HCT116 (cell line): ENCODE measurements at regions not wholly inside any gene's neighbourhood (a gene's known extent, or its start where the extent isn't known, plus 50 kb on each side); places are given as distances from the start of the nearest gene placed in this dataset.

ENCODE experiments used
- ATF3 ChIP-seq: IDR thresholded peaks from 2 replicates; pipeline ENCODE4 v1.6.1; 2012
- CTCF ChIP-seq, 3 experiments: fragments of 200-600 bp in 1 of 3; sonication (generic) in 1 of 3; IDR thresholded peaks in 2 of 3; conservative IDR thresholded peaks in 1 of 3; 2 replicates each; pipeline ENCODE4 v1.5.1; 2012 to 2017; ENCODE audit warnings: low read depth in 2 of 3, low read length in 2 of 3, antibody characterized with exemption in 1 of 3, borderline replicate concordance in 1 of 3, control low read depth in 1 of 3, mild to moderate bottlenecking in 1 of 3, mixed read lengths in 1 of 3, mixed run types in 1 of 3, moderate library complexity in 1 of 3; ENCODE audit not compliant: insufficient read depth in 1 of 3
- POLR2A ChIP-seq: IDR thresholded peaks from 2 replicates; pipeline ENCODE4 v1.7.0; 2011; ENCODE audit warnings: borderline replicate concordance; ENCODE audit not compliant: insufficient read depth, insufficient read length; ENCODE audit errors: extremely low read depth
- SIN3A ChIP-seq: IDR thresholded peaks from 2 replicates; pipeline ENCODE4 v1.6.1; 2012; ENCODE audit warnings: low read depth
- SP1 ChIP-seq: IDR thresholded peaks from 2 replicates; pipeline ENCODE4 v1.6.1; 2012; ENCODE audit warnings: low read depth
- YY1 ChIP-seq: IDR thresholded peaks from 2 replicates; pipeline ENCODE4 v1.6.1; 2011; ENCODE audit warnings: low read length, low read depth, moderate library complexity, mild to moderate bottlenecking; ENCODE audit not compliant: insufficient replicate concordance; ENCODE audit errors: extremely low read depth
- ZBTB33 ChIP-seq: IDR thresholded peaks from 2 replicates; pipeline ENCODE4 v1.6.1; 2011; ENCODE audit warnings: mild to moderate bottlenecking, low read length, moderate library complexity; ENCODE audit not compliant: insufficient replicate concordance; ENCODE audit errors: extremely low read depth
- ZFX ChIP-seq: fragments of 450-650 bp; IDR thresholded peaks from 2 replicates; pipeline ENCODE4 v1.6.1; 2017

GRCh38 chr5:101860145-101860544, 435.9 kb downstream of the SLCO4C1 start:
- TF ChIP-seq CTCF (IDR thresholded peaks at IDR 0.05 in 2 of 3, conservative IDR thresholded peaks at IDR 0.05 in 1 of 3; ENCODE audit: borderline replicate concordance in 1 of 3, insufficient read depth in 1 of 3, low read depth in 2 of 3, low read length in 2 of 3), result no peak
- no peak for TF ChIP-seq SIN3A
- TF ChIP-seq SP1, result no peak
- TF ChIP-seq ZFX, result no peak
- no peak for TF ChIP-seq ZBTB33
- TF ChIP-seq ATF3, result no peak
- TF ChIP-seq POLR2A, result no peak
- TF ChIP-seq YY1, result no peak
